Cardiac fibroblast (primary cell): ENCODE measurements at regions not wholly inside any gene's neighbourhood (a gene's known extent, or its start where the extent isn't known, plus 50 kb on each side); places are given as distances from the start of the nearest gene placed in this dataset.

Source experiments
- DNase-seq, 2 donors: peaks; one replicate each; pipeline versions ENCODE4 v3.0.0 to v3.0.0-alpha.2; 2010; ENCODE audit warnings: low read depth in 2 of 2
- H3K4me3 ChIP-seq, 2 donors: replicated peaks in 1 of 2; 1 replicate in 1 of 2; 2 replicates in 1 of 2; pipeline ENCODE4 v1.5.1; 2011; ENCODE audit warnings: low read depth in 2 of 2, low read length in 2 of 2, mild to moderate bottlenecking in 2 of 2, moderate library complexity in 1 of 2
- TF ChIP-seq, protein P1 (sequence below): IDR thresholded peaks from one replicate; pipeline ENCODE4 v1.5.1; 2011; ENCODE audit warnings: low read depth, mild to moderate bottlenecking, low read length, inconsistent platforms

DNA sequence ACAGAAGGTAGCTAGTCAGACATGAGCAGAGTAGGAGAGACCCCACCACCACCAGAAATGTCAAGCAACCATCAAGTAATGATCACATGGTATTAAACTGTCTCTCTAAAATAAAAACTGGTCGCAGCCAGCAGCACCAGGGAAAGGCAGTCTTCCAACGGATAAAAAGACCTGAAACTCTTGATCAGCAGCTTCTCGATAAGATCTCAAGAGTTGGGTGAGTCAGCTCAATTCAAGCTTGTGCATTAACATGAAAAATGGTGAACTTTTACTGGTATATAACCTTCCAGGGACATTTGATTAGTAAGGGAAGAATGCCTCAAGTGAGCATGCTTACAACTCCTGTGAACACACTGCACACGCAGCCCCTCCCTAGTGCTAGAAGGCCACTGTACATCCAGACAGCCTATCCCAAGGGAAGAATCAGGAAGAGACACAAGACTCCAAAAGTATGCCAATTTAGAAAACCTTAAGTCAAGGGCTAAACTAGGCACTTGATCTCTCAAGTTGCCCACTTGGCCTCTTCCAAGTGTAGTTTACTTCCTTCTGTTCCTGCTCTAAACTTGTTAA lies 270.0 kb upstream of the GNPDA2 start:
- TF ChIP-seq, protein P1, sequence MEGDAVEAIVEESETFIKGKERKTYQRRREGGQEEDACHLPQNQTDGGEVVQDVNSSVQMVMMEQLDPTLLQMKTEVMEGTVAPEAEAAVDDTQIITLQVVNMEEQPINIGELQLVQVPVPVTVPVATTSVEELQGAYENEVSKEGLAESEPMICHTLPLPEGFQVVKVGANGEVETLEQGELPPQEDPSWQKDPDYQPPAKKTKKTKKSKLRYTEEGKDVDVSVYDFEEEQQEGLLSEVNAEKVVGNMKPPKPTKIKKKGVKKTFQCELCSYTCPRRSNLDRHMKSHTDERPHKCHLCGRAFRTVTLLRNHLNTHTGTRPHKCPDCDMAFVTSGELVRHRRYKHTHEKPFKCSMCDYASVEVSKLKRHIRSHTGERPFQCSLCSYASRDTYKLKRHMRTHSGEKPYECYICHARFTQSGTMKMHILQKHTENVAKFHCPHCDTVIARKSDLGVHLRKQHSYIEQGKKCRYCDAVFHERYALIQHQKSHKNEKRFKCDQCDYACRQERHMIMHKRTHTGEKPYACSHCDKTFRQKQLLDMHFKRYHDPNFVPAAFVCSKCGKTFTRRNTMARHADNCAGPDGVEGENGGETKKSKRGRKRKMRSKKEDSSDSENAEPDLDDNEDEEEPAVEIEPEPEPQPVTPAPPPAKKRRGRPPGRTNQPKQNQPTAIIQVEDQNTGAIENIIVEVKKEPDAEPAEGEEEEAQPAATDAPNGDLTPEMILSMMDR: no peak
- no peak for DNase-seq

GRCh38 chr4:44988011-44988410 lies 261.7 kb upstream of the GNPDA2 start:
- DNase-seq: no peak

More for the DNA sequence above, 270.0 kb upstream of the GNPDA2 start:
- H3K4me3 ChIP-seq: no peak overlapping the region

GRCh38 chr4:44985938-44986337 lies 259.6 kb upstream of the GNPDA2 start:
- no peak for DNase-seq
- H3K4me3 ChIP-seq: no peak overlapping the region
- TF ChIP-seq, protein P1: no peak

More at GRCh38 chr4:44988011-44988410, 261.7 kb upstream of the GNPDA2 start:
- TF ChIP-seq, protein P1: no peak
- no peak overlapping the region for H3K4me3 ChIP-seq

GRCh38 chr4:44985152-44985551 lies 258.8 kb upstream of the GNPDA2 start:
- H3K4me3 ChIP-seq: no peak overlapping the region
- TF ChIP-seq, protein P1: no peak
- no peak for DNase-seq

DNA sequence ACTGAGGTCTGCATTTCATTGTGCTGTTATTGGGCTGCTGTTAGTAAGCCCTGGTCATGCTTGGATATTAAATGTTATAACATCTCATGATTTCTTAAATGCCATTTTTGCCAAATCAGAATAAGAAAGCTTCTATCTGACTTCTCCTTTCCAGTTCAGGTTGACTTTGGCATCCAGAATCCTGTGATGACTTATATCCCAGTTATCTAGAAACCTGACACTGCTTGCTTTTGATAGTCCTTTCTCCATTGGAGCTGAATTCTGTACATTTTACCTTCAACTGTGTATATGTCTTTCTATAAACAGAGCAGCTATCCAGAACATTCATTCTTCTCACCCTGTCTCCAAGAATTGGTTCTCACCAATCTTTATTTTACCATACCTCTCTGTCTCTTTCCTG lies 257.7 kb upstream of the GNPDA2 start:
- no peak for DNase-seq
- TF ChIP-seq, protein P1: no peak
- no peak overlapping the region for H3K4me3 ChIP-seq

DNA sequence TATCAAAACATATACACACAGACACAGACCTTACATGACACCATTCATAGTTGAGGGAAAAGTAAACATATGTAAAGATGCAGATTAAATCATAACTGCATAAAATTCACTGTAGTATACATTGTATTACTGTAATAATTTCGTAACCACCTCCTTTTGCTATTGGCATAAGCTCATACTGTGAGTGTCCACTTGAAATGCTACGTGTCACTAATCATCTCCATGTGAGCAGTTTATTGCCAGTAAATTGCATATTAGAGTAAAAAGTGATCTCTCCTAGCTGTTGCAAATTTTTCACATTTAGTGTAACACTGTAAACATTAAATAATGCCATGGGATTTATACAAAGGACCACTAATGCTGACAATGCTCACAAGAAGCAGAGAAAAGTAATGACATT lies 256.7 kb upstream of the GNPDA2 start:
- H3K4me3 ChIP-seq: no peak overlapping the region
- TF ChIP-seq, protein P1: no peak
- DNase-seq: no peak

- no peak for DNase-seq
- no peak overlapping the region for H3K4me3 ChIP-seq
- TF ChIP-seq, protein P1: no peak
These were observed 251.7 kb upstream of the GNPDA2 start for GRCh38 chr4:44978020-44978419.
